Coronary artery (tissue), 2 donors: ENCODE measurements at regions not wholly inside any gene's neighbourhood (a gene's known extent, or its start where the extent isn't known, plus 50 kb on each side); places are given as distances from the start of the nearest gene placed in this dataset.

Source experiments
- DNase-seq: peaks from one replicate; pipeline ENCODE4 v3.0.0-alpha.2; 2017; ENCODE audit warnings: low spot score
- H3K27ac ChIP-seq, 2 donors: fragments of 200-600 bp; sonication (generic); one replicate each; pipeline ENCODE4 v1.5.1; 2016 to 2019
- H3K4me3 ChIP-seq: fragments of 200-600 bp; sonication (generic); 2 replicates; pipeline ENCODE4 v1.5.1; 2016; ENCODE audit warnings: mild to moderate bottlenecking, moderate library complexity
- CTCF ChIP-seq: fragments of 200-600 bp; sonication (generic); IDR thresholded peaks from one replicate; pipeline ENCODE4 v1.5.1; 2019; ENCODE audit warnings: antibody characterized with exemption

GRCh38 chrX:4935401-4935800 is 1222.0 kb upstream of the PRKX start:
- no peak for TF ChIP-seq CTCF
- no peak for DNase-seq
- Histone ChIP-seq H3K27ac (peak overlapping the region in 1 of 2 donors; percentile 28), H3K4me3 (no peak overlapping the region)

DNA sequence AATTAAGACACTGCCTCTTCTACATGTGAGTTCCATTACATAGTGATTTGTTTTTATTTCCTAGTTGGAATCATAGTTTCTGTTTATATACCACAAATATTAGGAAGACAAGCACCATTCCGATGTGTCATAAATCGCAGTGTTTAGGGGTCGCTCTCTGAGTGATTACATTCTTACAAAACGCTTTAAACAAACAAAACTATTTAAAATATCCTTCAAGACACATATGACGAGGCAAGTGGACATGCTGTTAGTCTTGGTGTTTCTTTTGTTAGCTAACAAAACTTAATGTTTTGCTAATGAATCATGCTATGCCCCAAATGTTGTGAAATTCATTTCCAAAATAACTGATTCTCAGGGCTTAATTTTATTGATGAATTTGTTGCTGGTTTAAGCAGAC is 1219.3 kb upstream of the PRKX start:
- Histone ChIP-seq H3K27ac (no peak overlapping the region), H3K4me3 (no peak overlapping the region)
- TF ChIP-seq CTCF, result no peak
- no peak for DNase-seq

- no peak overlapping the region for H3K27ac ChIP-seq
- TF ChIP-seq CTCF, result no peak
- no peak overlapping the region for H3K4me3 ChIP-seq
- no peak for DNase-seq
Observed at GRCh38 chrX:4930426-4930825, 1217.0 kb upstream of the PRKX start.

- TF ChIP-seq CTCF, result no peak
Observed at GRCh38 chrX:4925911-4926310, 1212.5 kb upstream of the PRKX start.

GRCh38 chrX:4909348-4909747 is 1195.9 kb upstream of the PRKX start:
- no peak overlapping the region for H3K27ac ChIP-seq
- DNase-seq, result no peak
- H3K4me3 ChIP-seq, result no peak overlapping the region
- no peak for TF ChIP-seq CTCF

More at GRCh38 chrX:4925911-4926310, 1212.5 kb upstream of the PRKX start:
- no peak overlapping the region for H3K27ac ChIP-seq
- no peak for DNase-seq
- no peak overlapping the region for H3K4me3 ChIP-seq

DNA sequence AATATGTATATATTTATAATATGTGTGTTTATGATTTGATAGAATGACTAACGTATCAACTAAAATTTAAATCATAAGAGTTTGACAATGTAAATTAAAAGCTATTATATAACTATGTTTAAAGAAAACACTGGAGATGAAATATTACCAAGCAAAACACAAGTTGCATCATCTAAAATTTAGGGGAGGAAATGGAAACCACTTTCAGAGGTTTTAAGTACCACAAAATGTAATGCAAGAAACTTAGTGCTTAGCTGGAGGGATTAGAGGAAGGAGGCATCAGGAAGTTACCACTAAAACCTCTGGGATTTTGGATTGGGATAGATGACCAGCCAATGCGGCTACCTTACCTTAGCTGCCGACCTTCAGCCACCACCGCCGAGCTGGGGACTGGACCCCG is 1192.1 kb upstream of the PRKX start:
- Histone ChIP-seq H3K4me3 (no peak overlapping the region), H3K27ac (no peak overlapping the region)
- no peak for TF ChIP-seq CTCF
- DNase-seq, result no peak

DNA sequence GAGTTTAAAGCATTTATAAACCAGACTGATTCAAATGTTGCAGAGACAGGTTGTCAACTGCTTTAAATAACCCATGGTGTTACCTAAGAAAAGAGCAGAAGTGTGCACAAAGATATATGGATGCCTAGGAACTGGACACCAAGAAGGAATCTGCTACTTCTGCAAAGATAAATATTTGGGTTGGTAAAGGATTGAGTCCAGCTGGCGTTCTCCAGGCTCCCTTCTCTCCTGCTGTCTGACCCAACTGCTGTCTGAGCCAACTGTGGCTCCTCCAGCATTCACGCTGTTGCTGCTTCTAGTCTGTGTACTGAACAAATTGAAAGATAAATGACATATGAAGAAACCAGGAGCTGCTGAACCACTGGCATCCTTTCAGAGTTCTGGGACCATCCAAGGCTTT is 1167.8 kb upstream of the PRKX start:
- Histone ChIP-seq H3K4me3 (no peak overlapping the region), H3K27ac (no peak overlapping the region)
- TF ChIP-seq CTCF, result no peak
- no peak for DNase-seq
